DND-41 (cell line): ENCODE measurements at regions not wholly inside any gene's neighbourhood (a gene's known extent, or its start where the extent isn't known, plus 50 kb on each side); places are given as distances from the start of the nearest gene placed in this dataset.

Experiments used
- CTCF ChIP-seq: IDR thresholded peaks from 2 replicates; pipeline ENCODE4 v1.5.1; 2012; ENCODE audit warnings: borderline replicate concordance, low read length, moderate library complexity, mild to moderate bottlenecking; ENCODE audit not compliant: poor library complexity, severe bottlenecking; ENCODE audit errors: extremely low read depth
- EZH2 ChIP-seq: IDR thresholded peaks from 3 replicates; pipeline ENCODE4 v1.6.1; 2012; ENCODE audit warnings: borderline replicate concordance, low read depth, mild to moderate bottlenecking, moderate library complexity, low read length, inconsistent platforms; ENCODE audit not compliant: severe bottlenecking

GRCh38 chr13:111506125-111506524 lies 185.7 kb downstream of the TEX29 start:
- no peak for TF ChIP-seq CTCF
- no peak for TF ChIP-seq EZH2
